ENCODE measurements at regions not wholly inside any gene's neighbourhood (a gene's known extent, or its start where the extent isn't known, plus 50 kb on each side); places are given as distances from the start of the nearest gene placed in this dataset.

GRCh38 chr9:108643731-108644510 lies 211.9 kb downstream of the ACTL7B start:
- Histone ChIP-seq H3K27ac (no peak overlapping the region), H3K4me3 (no peak overlapping the region), H3K4me1 (no peaks in the 10 kb centered on the region), H3K36me3 (no peaks in the 10 kb centered on the region), H3K9me3 (no peaks in the 10 kb centered on the region), H3K27me3 (no peaks in the 10 kb centered on the region)
- intact Hi-C loops (cut with DNase I): no loop called here
- no peak for TF ChIP-seq CTCF (IDR thresholded peaks at IDR 0.05)
- no peak for TF ChIP-seq POLR2AphosphoS5 (IDR thresholded peaks at IDR 0.05)
- no peak for TF ChIP-seq POLR2A (IDR thresholded peaks at IDR 0.05)
- no peak for TF ChIP-seq EP300 (IDR thresholded peaks at IDR 0.05)
- 92% methylated on average over 5 of the region's 5 CpGs for WGBS, 2 donors
- DNase-seq: no peak

- no peaks in the 10 kb centered on the region for H3K27me3 ChIP-seq
- intact Hi-C loops (cut with DNase I): no loop called here
- DNase-seq: no peak
- no peak for TF ChIP-seq POLR2A (IDR thresholded peaks at IDR 0.05)
- TF ChIP-seq CTCF (IDR thresholded peaks at IDR 0.05): no peak
- H3K4me1 ChIP-seq: no peaks in the 10 kb centered on the region
- H3K27ac ChIP-seq: no peak overlapping the region
- H3K9me3 ChIP-seq: no peaks in the 10 kb centered on the region
- no peaks in the 10 kb centered on the region for H3K36me3 ChIP-seq
- 62 to 87% methylated on average over 3 of the region's 3 CpGs for WGBS, 2 donors
- no peak overlapping the region for H3K4me3 ChIP-seq
These were observed 212.9 kb downstream of the ACTL7B start for GRCh38 chr9:108642871-108643270.

GRCh38 chr9:108640230-108640629 lies 215.6 kb downstream of the ACTL7B start:
- no peaks in the 10 kb centered on the region for H3K27me3 ChIP-seq
- H3K4me3 ChIP-seq: no peak overlapping the region
- 94 to 98% methylated on average over 1 of the region's 1 CpG for WGBS, 2 donors
- H3K36me3 ChIP-seq: no peaks in the 10 kb centered on the region
- no peaks in the 10 kb centered on the region for H3K9me3 ChIP-seq
- H3K27ac ChIP-seq: no peak overlapping the region
- no peaks in the 10 kb centered on the region for H3K4me1 ChIP-seq
- TF ChIP-seq CTCF (IDR thresholded peaks at IDR 0.05): no peak
- no peak for TF ChIP-seq EP300 (IDR thresholded peaks at IDR 0.05)
- no peak for TF ChIP-seq POLR2A (IDR thresholded peaks at IDR 0.05)
- TF ChIP-seq POLR2AphosphoS5 (IDR thresholded peaks at IDR 0.05): no peak
- intact Hi-C loops (cut with DNase I): no loop called here
- no peak for DNase-seq

- no peaks in the 10 kb centered on the region for H3K36me3 ChIP-seq
- intact Hi-C loops (cut with DNase I): no loop called here
- no peak overlapping the region for H3K4me3 ChIP-seq
- H3K27me3 ChIP-seq: no peaks in the 10 kb centered on the region
- 43 to 66% methylated on average over 3 of the region's 3 CpGs for WGBS, 2 donors
- no peak overlapping the region for H3K27ac ChIP-seq
- TF ChIP-seq POLR2AphosphoS5 (IDR thresholded peaks at IDR 0.05) (no peak), CTCF (IDR thresholded peaks at IDR 0.05) (no peak), POLR2A (IDR thresholded peaks at IDR 0.05) (no peak), EP300 (IDR thresholded peaks at IDR 0.05) (no peak)
- no peaks in the 10 kb centered on the region for H3K4me1 ChIP-seq
- DNase-seq: no peak
- no peaks in the 10 kb centered on the region for H3K9me3 ChIP-seq
These were observed 216.1 kb downstream of the ACTL7B start for GRCh38 chr9:108639696-108640095.

- TF ChIP-seq EP300 (IDR thresholded peaks at IDR 0.05) (no peak), POLR2A (IDR thresholded peaks at IDR 0.05) (no peak), CTCF (IDR thresholded peaks at IDR 0.05) (no peak), POLR2AphosphoS5 (IDR thresholded peaks at IDR 0.05) (no peak)
- intact Hi-C loops (cut with DNase I): no loop called here
- Histone ChIP-seq H3K4me3 (no peak overlapping the region), H3K27me3 (no peaks in the 10 kb centered on the region), H3K9me3 (no peaks in the 10 kb centered on the region), H3K27ac (no peak overlapping the region), H3K36me3 (no peaks in the 10 kb centered on the region), H3K4me1 (no peaks in the 10 kb centered on the region)
- no peak for DNase-seq
- WGBS, 2 donors: 87 to 91% methylated on average over 5 of the region's 5 CpGs
These were observed 216.7 kb downstream of the ACTL7B start for GRCh38 chr9:108639091-108639490.
